Astrocyte of the cerebellum (primary cell): ENCODE measurements at regions not wholly inside any gene's neighbourhood (a gene's known extent, or its start where the extent isn't known, plus 50 kb on each side); places are given as distances from the start of the nearest gene placed in this dataset.

Experiments used
- DNase-seq: peaks from one replicate; pipeline ENCODE4 v3.0.0-alpha.2; 2011; ENCODE audit warnings: low read depth
- H3K4me3 ChIP-seq: 2 replicates; pipeline ENCODE4 v1.5.1; 2011; ENCODE audit warnings: mild to moderate bottlenecking, low read depth, low read length, moderate library complexity
- in situ Hi-C: cut with HindIII; loops from 2 replicates; pipeline ENCODE4 v1.10.0; 2017; ENCODE audit warnings: low sequenced_read_pairs
- TF ChIP-seq, protein P1 (sequence below): IDR thresholded peaks from 2 replicates; pipeline ENCODE4 v1.5.1; 2012; ENCODE audit warnings: low read length, low read depth, moderate library complexity, mild to moderate bottlenecking; ENCODE audit errors: missing control alignments

DNA sequence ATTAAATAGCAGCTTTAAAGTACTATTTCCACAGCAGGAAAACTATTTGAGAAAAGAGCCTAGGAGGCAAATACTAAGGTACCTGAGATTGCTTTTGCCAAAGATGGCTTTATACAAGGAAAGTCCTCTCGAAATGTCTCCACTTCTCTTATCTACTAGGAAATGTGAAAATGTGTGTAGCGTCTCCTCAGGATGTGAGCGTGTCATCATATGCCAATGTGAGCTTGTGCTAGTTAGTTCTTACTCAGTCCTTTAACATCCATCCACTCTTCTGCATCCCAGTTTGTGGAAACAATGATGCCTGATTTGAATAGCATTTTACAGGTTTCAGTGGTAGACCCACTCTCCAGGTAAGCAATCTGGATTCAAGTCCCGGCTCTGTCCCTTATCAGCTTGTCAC lies 421.0 kb downstream of the DYNC2H1 start:
- no peak overlapping the region for H3K4me3 ChIP-seq
- no peak for DNase-seq
- in situ Hi-C loops, result no loop called here
- TF ChIP-seq, protein P1, sequence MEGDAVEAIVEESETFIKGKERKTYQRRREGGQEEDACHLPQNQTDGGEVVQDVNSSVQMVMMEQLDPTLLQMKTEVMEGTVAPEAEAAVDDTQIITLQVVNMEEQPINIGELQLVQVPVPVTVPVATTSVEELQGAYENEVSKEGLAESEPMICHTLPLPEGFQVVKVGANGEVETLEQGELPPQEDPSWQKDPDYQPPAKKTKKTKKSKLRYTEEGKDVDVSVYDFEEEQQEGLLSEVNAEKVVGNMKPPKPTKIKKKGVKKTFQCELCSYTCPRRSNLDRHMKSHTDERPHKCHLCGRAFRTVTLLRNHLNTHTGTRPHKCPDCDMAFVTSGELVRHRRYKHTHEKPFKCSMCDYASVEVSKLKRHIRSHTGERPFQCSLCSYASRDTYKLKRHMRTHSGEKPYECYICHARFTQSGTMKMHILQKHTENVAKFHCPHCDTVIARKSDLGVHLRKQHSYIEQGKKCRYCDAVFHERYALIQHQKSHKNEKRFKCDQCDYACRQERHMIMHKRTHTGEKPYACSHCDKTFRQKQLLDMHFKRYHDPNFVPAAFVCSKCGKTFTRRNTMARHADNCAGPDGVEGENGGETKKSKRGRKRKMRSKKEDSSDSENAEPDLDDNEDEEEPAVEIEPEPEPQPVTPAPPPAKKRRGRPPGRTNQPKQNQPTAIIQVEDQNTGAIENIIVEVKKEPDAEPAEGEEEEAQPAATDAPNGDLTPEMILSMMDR, result no peak

DNA sequence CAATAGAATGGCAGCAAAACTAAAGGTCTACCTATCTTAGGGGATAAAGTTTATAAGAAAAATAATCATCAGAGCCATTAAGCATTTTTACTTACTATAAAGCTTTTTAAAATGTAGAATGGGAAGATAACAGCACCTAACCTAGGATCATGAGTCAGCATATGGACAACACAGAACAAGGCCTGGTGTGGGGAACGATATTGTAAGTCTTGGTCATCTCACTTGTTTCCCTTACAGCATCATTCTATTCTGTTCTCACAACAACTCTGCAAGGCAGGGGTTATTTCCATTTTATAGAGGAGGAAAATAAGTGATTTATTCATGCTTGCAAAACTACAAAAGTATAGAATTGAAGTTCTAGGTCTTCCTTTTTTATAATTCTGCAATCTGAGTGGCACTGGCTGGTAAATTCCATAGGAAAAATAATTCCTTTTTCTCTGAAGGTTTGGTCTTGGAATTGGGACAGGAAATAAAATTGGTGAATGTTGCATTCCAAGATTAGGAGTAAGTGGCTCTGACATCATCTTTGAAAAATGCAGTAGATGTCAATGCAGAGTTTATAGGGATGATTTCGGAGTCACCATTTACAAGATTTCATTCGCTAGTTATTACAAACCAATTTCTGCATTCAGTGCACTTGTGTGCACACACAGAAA lies 423.0 kb downstream of the DYNC2H1 start:
- H3K4me3 ChIP-seq, result no peak overlapping the region
- DNase-seq, result peak; percentile 59
- in situ Hi-C loops, result no loop called here
- TF ChIP-seq, protein P1, result no peak

- TF ChIP-seq, protein P1, result no peak
- no peak overlapping the region for H3K4me3 ChIP-seq
- in situ Hi-C loops, result no loop called here
- no peak for DNase-seq
These were observed 425.0 kb downstream of the DYNC2H1 start for GRCh38 chr11:103534191-103534590.

- no peak for DNase-seq
- TF ChIP-seq, protein P1, result no peak
- in situ Hi-C loops, result no loop called here
- H3K4me3 ChIP-seq, result no peak overlapping the region
These were observed 425.7 kb downstream of the DYNC2H1 start for GRCh38 chr11:103534959-103535358.

DNA sequence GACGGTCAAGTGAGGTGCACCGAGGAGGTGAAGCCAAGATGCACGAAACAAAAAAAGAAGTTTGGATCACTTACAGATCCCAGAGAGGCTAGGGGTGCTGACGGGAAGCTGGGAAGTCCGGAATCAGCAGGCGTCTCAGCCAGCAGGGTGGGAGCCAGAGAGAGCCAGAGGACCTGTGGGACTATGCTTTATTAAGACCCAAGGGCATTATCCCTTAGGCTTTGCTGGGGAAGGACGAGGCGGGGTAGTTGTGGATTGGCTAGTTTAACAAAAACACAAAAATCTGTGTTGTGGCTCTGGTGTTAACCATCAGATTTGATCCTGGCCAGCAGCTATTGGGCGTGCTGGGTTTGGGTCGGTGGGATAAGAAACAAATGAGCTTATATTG lies 427.1 kb downstream of the DYNC2H1 start:
- no peak overlapping the region for H3K4me3 ChIP-seq
- TF ChIP-seq, protein P1, result no peak
- DNase-seq, result no peak
- in situ Hi-C loops, result no loop called here

DNA sequence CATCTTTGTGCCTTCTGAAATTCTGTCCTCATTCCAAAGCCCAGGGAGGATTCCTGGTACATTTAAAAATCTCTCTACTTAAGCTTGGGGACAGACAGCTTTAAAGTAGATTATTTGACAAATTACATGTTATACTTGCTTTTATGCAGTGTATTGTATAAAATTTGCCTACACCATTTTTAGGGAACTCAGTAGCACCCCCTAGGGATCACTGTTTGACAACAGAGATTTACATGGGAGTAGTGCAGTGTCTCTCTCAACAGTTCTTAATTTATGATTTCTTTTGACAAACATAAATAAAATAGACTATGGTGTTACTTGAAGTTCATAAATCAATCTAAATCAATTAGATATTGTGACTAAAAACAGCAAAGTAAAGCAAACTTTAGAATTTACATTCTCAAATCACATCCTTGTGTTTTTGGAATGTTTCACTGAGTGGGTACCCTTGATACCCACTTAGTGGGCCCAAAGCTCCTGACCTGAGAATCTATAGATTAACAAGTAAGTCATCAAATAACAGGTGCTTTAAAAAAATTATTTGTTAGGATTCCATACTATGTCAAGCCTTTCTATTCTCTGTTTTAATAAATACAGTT lies 428.8 kb downstream of the DYNC2H1 start:
- in situ Hi-C loops, result no loop called here
- TF ChIP-seq, protein P1, result peak; percentile 54
- DNase-seq, result no peak
- no peak overlapping the region for H3K4me3 ChIP-seq
